ENCODE measurements at regions not wholly inside any gene's neighbourhood (a gene's known extent, or its start where the extent isn't known, plus 50 kb on each side); places are given as distances from the start of the nearest gene placed in this dataset.

DNA sequence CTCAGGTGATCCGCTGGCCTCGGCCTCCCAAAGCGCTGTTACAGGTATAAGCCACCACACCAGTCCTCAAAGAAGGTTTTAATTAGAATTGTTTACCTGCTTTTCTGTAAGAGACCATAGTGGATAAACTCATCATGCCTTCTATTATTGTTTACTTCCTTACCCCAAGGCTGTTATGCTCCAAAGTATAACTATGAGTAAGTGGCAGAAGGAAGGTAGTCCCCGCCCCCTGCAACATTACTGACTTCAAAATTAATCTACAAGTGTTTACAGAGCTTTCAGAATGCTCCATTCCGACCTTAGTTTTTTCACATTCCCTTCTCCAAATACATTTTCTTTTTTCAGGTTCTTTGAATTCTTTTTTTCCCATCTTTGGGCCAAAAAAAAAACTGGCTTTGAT is 480.5 kb upstream of the NOX3 start:
- DNase-seq (ENCODE audit: low read depth): no peak
- TF ChIP-seq, protein P1, sequence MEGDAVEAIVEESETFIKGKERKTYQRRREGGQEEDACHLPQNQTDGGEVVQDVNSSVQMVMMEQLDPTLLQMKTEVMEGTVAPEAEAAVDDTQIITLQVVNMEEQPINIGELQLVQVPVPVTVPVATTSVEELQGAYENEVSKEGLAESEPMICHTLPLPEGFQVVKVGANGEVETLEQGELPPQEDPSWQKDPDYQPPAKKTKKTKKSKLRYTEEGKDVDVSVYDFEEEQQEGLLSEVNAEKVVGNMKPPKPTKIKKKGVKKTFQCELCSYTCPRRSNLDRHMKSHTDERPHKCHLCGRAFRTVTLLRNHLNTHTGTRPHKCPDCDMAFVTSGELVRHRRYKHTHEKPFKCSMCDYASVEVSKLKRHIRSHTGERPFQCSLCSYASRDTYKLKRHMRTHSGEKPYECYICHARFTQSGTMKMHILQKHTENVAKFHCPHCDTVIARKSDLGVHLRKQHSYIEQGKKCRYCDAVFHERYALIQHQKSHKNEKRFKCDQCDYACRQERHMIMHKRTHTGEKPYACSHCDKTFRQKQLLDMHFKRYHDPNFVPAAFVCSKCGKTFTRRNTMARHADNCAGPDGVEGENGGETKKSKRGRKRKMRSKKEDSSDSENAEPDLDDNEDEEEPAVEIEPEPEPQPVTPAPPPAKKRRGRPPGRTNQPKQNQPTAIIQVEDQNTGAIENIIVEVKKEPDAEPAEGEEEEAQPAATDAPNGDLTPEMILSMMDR (IDR thresholded peaks at IDR 0.05; ENCODE audit: low read length, missing control alignments): no peak
- no peak overlapping the region for H3K4me3 ChIP-seq (replicated peaks; ENCODE audit: low read depth, low read length)

DNA sequence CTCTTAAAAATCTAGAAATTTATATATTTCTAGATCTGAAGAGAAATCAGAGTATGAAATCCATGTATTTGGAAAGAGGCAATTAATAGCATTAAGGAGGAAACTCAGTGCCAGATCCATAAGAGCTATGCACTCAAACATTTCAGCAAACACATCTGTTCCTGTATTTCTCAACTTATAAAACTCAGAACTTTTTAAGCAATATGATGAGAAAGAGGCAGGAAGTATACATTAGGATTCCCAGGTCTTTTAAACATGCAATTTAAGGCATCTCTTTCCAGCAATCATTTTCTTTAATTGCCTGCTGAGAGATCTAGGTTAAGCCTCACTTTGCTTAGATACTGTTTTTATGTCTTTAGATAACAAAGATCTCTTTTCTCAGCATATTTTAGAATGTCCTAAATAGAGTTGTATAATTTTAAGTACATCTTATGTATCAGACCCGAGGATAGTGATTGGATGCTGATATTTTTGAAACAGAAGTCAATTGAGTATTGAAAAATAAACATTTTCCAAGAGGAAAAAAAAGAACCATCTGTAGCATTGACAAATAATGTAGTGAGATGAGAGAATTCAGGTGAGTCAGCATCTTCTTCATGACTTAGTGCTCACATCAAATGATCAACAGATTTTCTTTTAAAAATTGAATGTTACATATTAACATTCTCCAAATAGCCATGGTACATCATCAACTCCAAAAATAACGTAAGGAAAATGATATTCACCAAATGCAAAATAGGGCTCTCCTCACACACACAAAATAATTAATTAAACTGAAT is 461.4 kb upstream of the NOX3 start:
- TF ChIP-seq, protein P1 (IDR thresholded peaks at IDR 0.05; ENCODE audit: low read length, missing control alignments): no peak
- no peak for DNase-seq (ENCODE audit: low read depth)
- no peak overlapping the region for H3K4me3 ChIP-seq (replicated peaks; ENCODE audit: low read depth, low read length)

DNA sequence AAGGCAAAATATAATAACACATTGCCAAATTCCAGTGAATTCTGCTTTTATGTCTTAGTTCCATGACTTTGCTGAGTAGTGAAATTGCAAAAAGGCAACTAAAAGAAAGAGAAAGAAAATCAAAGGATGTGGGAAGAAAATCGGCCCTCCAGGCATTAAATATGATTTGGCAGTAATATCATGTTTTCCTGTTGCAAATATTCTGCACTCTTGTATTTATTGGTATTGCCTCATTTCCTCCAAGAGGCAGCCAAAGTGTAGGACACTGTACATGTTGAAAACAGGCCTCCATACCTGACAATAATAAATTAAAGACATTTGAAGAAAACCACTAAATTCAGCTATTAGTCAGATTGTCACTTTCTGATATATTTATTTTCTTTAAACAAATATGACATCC is 460.0 kb upstream of the NOX3 start:
- DNase-seq (ENCODE audit: low read depth): no peak
- no peak overlapping the region for H3K4me3 ChIP-seq (replicated peaks; ENCODE audit: low read depth, low read length)
- TF ChIP-seq, protein P1 (IDR thresholded peaks at IDR 0.05; ENCODE audit: low read length, missing control alignments): no peak

DNA sequence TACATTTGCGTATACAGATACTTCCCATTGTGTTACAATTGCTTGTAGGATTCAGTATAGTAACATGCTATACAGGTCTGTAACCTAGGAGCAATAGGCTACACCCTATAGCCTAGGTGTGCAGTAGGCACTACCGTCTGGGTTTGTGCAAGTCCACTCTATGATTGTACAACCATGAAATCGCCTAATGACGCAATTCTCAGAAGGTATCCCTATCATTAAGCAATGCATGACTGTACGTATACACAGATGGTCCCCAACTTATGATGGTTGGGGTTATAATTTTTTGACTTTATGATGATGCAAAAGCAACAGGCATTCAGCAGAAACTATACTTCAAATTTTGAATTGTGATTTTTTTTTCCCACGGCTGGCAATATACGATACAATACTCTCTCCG is 458.2 kb upstream of the NOX3 start:
- TF ChIP-seq, protein P1 (IDR thresholded peaks at IDR 0.05; ENCODE audit: low read length, missing control alignments): no peak
- no peak overlapping the region for H3K4me3 ChIP-seq (replicated peaks; ENCODE audit: low read depth, low read length)
- DNase-seq (ENCODE audit: low read depth): no peak

DNA sequence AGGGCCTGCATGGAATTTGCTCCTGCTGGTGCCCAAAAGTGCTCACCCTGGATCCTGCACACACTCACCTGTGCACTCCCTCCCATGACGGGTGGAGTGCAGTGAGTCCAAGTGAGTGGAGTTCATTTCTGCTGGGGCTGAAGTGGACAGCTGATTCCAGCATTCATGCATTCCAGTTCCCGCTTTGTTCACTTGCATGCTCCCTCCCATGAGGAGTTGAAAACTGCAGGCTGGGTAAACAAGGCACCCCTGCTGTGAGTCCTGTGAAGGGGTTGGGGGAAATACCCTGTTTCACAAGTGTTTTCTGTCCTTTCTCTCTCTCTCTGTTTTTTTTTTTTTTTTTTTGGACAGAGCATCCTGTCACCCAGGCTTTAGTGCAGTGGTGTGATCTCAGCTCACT is 454.1 kb upstream of the NOX3 start:
- no peak for DNase-seq (ENCODE audit: low read depth)
- no peak overlapping the region for H3K4me3 ChIP-seq (replicated peaks; ENCODE audit: low read depth, low read length)
- TF ChIP-seq, protein P1 (IDR thresholded peaks at IDR 0.05; ENCODE audit: low read length, missing control alignments): no peak

DNA sequence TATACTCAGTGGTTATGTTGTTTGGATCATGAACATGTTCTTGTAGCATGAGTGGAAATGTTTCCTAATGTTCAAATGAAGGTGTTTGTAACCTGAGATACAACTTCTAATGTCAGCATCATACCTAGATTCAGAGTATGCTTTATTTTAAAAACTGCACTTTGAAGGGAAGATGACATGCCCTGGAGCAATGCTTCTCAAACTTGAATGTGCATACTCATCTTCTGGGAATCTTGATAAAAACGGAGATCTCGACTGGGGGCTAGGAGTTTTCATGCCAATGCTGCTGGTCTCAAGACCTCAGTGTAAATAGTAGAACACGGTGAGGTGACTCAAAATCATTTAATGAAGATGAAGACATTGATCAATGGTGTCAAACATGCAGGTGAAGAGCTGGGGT is 440.0 kb upstream of the NOX3 start:
- DNase-seq (ENCODE audit: low read depth): no peak
- H3K4me3 ChIP-seq (replicated peaks; ENCODE audit: low read depth, low read length): no peak overlapping the region
- TF ChIP-seq, protein P1 (IDR thresholded peaks at IDR 0.05; ENCODE audit: low read length, missing control alignments): no peak

DNA sequence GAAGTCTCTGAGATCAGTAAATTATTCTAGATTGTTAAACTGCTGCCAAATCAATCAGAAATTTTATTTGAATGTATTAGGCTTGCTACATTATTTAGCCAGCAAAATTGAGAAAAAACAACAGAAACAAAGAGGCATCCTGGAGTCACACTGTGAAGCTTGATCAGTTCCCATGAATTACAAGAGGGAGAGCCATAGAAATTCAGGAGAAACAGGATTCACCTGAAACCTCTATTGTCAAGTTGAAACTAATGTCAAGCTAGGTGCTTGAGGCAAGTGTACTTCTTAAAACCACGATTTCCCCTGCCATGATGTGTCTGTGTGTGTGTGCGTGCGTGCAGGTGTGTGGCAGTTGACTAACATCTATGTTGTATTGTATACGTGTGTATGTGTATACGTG is 439.1 kb upstream of the NOX3 start:
- TF ChIP-seq, protein P1 (IDR thresholded peaks at IDR 0.05; ENCODE audit: low read length, missing control alignments): no peak
- no peak overlapping the region for H3K4me3 ChIP-seq (replicated peaks; ENCODE audit: low read depth, low read length)
- no peak for DNase-seq (ENCODE audit: low read depth)
